GM18511 (cell line): ENCODE measurements at regions not wholly inside any gene's neighbourhood (a gene's known extent, or its start where the extent isn't known, plus 50 kb on each side); places are given as distances from the start of the nearest gene placed in this dataset.
A peak's percentile ranks its signal among the peaks of the same experiment; 100 is the strongest.
"Not testable (repeated sequence)": the region's sequence is repeated elsewhere in the genome, so short reads cannot be mapped to it uniquely, and the experiment has no call there.

ENCODE experiments used
- ATAC-seq: cut with Tn5 transposase; IDR thresholded peaks from one replicate; pipeline ENCODE4 v1.9.1; 2021; ENCODE audit warnings: mild to moderate bottlenecking, moderate library complexity; ENCODE audit not compliant: unreplicated experiment

DNA sequence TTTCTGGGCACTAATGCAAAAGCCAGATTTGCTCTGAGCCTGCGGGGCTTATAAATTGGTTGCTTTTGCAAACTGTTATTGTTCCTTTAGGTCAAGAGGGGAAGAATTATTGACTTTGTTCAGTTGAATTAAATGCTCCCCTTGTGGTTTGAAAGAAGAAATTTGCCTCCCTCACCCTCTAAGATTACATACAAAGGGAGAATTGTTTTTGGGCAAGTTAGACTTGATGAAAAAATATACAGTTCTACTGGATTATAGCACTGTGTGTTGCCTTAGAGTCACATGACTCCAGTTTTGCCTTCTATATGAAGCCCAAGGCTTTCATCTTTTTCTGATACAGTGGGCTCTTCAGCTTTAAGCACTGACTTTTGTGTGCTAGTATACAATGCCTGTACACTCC lies 1265.8 kb upstream of the LRRTM3 start:
- ATAC-seq, result no peak

DNA sequence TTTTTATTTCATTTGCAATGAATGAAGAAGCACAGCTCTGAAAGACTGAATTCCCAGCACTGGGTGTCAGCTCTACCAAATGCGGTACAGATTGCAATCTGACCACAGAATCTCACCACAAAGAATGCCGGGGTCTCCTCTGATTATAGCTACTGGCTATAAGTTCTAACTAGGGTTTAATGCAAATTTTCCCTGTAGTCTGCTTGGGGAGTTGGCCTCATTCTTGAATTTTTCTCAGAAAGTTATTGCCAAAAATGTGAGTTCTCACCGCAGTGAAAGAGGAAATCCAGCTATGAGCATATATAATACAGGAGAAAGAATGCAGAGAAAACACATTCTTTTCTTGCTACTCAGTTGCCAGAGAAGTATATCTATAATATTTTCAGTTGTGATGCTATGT lies 1255.7 kb upstream of the LRRTM3 start:
- no peak for ATAC-seq

DNA sequence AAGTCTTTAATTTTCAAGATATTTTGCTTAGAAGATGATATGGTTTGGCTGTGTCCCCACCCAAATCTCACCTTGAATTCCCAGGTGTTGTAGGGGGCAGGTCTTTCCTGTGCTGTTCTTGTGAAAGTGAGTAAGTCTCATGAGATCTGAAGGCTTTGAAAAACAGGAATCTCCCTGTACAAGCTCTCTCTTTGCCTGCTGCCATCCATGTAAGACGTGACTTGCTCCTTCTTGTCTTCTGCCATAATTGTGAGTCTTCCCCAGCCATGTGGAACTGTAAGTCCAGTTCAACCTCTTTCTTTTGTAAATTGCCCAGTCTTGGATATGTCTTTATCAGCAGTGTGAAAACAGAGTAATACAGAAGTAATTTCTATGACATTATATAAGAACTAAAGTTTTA lies 1255.2 kb upstream of the LRRTM3 start:
- not testable (repeated sequence) for ATAC-seq

- no peak for ATAC-seq
These were observed 1250.6 kb upstream of the LRRTM3 start for GRCh38 chr10:65675236-65675635.

GRCh38 chr10:65684896-65685295 lies 1240.9 kb upstream of the LRRTM3 start:
- no peak for ATAC-seq

DNA sequence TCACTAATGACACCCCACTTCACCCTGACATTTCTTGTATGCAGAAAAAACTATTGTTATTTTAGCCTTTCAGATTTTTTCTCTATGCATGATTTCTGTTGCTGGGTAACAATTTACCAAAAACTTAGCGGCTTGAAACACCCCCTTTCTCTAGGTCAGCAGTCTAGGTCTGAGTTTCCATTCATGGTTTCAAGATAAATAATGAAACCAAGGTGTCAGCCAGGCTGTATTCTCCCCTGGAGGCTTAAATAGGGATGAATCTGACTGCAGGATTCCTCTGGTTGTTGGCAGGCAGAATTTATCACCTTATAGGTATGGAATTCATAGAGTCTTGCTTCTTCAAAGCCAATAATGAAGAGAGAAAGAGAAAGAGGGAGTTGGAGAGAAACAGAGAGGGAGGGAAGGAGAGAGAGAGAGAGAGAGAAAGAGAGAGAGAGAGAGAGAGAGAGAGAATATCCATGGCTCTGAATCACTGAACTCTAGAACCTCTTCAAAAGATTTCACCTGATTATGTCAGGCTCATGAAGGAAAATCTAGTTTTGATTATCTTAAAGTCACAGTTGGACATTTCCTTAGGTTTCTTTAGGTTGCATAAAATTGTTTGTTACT lies 1224.6 kb upstream of the LRRTM3 start:
- ATAC-seq, result peak; percentile 52

DNA sequence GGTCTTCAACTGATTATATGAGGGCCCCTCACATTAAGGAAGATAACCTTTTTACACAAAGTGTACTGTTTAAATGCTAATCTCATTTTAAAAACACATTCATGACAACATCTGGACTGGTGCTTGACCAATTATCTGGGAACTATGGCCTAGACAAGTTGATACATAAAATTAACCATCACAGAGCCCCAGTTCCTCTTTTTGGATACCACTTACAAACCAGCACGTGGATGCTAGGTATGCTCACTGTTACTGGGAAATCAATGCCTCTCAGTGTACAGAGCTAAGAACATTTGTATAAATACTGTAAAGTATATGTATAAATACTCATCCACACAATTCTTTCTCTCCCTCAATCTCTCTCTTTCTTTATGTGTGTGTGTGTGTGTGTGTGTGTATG lies 1217.8 kb upstream of the LRRTM3 start:
- peak; percentile 66 for ATAC-seq

DNA sequence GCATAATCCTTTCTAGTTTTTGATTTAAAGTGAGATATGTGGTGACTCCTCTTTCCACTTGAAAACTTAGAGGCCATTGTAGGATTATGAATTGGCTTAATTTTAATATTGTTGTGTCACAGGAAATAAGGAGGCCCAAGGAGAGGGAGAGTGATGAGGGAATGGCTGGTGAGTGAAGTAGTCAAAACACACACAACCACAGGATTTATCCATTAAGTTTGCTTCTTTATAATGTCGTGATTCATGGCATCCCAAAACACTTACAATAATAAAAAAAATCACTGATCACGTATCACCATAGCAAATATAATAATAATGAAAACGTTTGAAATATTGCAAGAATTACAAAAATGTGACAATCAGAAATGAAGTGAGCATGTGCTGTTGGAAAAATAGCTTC lies 1215.5 kb upstream of the LRRTM3 start:
- ATAC-seq, result no peak

GRCh38 chr10:65719790-65720189 lies 1206.0 kb upstream of the LRRTM3 start:
- no peak for ATAC-seq

DNA sequence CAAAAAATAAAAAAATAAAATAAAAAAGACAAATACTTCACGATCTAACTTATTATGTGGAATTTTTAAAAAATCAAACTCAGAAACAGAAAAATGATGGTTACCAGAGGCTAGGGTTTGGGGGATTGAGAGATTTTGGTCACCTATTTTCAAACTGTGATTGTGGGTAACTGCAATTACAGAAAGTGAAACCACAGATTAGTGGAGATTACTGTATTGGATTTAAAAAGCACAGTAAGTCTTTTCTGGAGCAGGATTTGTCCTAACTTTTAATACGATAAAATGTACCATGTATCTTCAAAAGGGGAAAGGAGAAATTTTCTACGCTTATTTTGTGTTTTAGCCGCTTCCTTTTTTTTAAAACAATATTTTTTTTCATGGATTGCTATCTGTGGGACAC lies 1204.9 kb upstream of the LRRTM3 start:
- ATAC-seq, result no peak

GRCh38 chr10:65723525-65723924 lies 1202.3 kb upstream of the LRRTM3 start:
- no peak for ATAC-seq

DNA sequence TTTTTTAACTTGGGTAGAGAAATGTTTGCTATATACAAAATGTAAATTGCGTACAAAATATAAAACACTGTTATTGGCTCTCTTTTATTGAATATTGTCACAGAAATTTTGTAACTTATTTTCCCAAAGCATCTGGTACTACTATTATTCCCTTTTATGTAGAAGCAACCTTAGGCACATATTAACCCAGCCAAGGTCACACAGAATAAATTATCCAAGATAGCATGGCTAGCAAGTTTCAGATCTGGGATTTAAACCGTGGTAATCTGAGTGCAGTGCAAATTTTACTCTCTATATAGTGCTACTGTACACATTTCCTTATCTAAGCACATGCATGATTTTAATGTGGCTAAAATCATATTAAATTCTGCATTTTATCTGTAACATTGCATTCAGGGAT lies 1190.5 kb upstream of the LRRTM3 start:
- no peak for ATAC-seq

DNA sequence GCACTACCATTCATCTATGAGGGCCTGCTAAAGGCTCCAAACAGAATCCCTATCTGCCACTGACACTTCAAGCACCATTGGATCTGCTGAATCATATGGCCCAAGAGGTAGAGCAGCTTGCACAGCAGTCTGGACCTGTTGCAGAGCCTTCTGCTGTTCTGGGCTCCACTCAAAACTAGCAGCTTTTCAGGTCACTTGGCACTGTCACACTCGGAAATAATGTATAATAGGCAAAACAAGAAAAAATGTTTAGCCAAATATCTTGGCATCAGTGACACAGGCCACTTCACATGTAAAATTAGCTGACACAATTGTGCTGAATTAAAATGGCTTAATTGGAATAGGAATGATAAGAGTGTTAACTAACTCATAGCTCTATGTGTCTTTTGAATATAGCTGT lies 1182.9 kb upstream of the LRRTM3 start:
- ATAC-seq, result no peak

DNA sequence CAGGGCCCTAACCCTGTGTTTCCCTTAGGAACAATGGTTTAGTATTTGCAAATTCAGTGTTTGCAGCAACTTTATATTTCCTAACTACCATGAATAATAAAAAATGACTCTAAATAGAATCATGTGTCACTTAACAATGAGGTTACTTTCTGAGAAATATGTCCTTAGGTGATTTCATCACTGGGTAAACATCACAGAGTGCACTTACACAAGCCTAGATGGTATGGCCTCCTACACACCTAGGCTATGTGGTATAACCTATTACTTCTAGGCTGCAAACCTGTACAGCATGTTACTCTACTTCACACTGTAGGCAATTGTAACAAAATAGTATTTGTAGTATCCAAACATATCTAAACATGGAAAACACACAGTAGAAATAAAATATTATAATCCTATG lies 1174.6 kb upstream of the LRRTM3 start:
- no peak for ATAC-seq

DNA sequence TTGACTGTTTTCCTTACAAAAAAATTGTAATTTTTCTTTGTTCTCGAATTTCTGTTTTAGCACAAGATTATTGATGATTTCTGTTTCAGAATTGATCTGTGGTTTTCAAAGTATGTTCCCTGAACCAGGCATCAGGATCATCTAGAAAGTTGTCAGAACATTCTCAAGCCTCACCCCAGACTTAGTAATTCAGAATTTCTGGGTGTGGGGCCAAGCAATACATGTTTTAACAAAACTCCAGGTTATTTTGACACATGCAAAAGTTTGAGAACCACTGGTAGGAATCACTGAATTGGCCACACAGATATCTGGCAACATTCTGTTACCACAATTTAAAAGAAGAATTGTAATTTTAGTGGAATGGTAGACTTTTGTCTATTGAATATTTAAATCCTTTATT lies 1173.9 kb upstream of the LRRTM3 start:
- no peak for ATAC-seq

DNA sequence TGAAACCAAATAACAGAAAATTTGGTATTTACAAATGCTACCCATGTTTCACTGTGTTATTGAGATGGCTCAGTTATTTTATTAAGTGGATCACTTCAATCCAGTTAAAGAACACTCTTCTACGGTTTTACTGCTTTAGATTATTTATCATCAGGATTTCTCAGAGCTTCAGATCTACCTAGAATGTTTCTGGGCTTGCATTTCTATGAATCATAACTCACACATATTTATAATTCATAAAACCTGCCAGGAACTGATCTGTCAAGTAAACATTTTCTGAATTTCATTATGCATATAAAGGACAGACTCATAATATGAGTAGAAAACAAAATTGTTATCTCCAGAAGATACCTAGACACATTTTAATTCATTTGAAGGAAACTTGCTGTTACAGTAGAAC lies 1172.3 kb upstream of the LRRTM3 start:
- no peak for ATAC-seq

DNA sequence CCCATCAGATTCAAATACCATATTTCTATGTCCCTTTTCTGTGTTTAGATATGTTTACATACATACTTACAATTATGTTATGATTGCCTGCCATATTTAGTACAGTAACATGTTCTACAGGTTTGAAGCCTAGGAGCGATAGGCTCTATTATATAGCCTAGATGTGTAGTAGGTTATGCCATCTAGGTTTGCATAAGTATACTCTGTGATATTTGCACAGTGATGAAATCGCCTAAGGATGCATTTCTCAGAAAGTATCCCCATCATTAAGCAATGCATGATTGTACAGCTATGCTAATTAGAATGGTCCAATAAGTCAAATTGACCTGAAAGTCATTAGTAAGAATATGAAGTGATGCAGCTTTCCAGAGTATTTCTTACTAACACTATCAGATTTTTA lies 1171.7 kb upstream of the LRRTM3 start:
- no peak for ATAC-seq

- ATAC-seq, result no peak
These were observed 1163.5 kb upstream of the LRRTM3 start for GRCh38 chr10:65762311-65762710.

DNA sequence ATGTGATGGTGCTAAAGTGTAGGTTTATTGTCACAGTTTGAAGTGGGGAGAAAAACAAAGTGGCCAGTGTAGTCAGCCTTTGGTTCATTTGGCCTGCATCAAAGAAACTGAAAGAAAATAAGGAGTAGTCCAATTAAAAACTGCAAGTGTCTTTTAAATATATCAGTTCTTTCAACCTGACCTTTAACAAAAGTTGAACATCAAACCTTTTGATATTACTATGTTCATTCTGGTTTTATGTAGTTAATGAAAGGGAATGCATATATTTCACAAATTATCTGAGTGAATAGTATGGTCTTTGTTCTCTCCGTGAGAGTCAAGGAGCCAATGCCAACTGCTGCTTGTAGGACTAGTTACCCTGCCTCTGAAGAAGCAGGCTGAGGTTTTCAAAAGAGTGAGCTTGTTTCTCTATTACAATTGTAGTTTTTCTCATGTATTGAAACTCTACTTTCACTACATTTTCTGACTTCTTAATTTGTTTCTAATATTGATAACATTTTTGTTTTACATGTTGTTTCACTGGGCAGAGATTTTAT lies 1160.8 kb upstream of the LRRTM3 start:
- no peak for ATAC-seq

DNA sequence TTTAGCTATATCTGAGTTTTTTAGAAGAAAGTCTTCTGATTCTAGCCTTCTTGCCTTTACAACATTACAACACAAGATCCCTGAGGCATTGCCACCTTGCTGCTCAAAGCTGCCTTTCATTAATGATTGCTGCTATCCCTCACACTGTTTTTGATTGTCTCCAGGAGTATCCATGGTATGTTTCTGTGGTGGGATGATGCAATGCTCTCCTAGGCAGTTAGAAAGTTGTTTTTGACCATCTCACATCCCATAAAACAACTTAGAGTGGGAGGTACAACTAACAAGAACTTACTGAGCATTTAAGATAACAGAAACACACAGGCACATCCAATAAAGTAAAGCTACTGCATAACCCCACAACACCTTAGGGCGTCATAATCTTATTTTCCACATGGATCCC lies 1156.0 kb upstream of the LRRTM3 start:
- no peak for ATAC-seq

DNA sequence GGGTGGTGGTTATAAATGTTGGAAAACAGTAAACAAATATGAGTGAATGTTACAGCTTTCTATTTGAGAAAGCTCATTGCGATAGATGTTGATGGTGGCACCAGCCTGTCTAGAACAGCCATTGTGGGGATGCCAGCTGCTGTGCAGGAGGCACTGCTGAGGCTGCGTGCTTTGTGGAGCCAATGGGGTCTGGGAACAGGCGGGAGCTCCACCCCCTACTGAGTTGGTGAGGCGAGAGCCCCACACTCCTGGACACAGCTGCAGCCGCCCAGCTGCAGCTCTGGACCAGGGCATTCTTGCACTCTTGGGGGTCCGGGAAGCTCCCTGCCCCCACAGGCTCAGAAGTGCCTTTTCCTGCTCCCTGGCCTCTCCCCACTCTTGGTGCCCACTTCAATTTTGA lies 1147.1 kb upstream of the LRRTM3 start:
- ATAC-seq, result no peak

DNA sequence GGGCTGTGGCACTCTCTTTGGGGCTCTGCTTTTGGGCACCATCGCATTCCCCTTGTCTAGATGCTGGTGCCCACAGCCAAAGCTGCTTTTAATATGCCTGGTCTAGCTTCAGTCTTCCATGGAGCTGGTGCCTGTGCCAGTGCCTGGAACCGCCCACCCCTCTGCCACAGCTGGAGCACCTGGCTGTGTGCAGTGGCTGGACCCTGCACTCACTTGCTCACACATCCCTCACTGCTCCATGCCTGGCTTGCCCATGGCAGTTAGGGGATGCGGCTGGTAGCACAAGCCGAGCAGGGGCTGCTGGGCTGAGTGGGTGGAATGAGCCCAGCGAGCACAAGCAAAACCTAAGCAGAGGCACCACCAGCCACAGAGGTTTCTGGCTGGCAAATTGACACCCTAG lies 1145.9 kb upstream of the LRRTM3 start:
- ATAC-seq, result no peak

- no peak for ATAC-seq
These were observed 1139.6 kb upstream of the LRRTM3 start for GRCh38 chr10:65786279-65786678.
